ENCODE measurements at regions not wholly inside any gene's neighbourhood (a gene's known extent, or its start where the extent isn't known, plus 50 kb on each side); places are given as distances from the start of the nearest gene placed in this dataset.

GRCh38 chr2:129784486-129784885 is 195.0 kb upstream of the RAB6C start:
- CTCF ChIA-PET = no interaction called here
- no peak overlapping the region for H3K4me3 ChIP-seq (ENCODE audit: low read depth, low read length)
- no peak for TF ChIP-seq CTCF (IDR thresholded peaks at IDR 0.05; ENCODE audit: insufficient read depth, low read length, missing control alignments)
- POLR2A ChIA-PET = no interaction called here
- no peak for DNase-seq (ENCODE audit: low read depth, low spot score)

DNA sequence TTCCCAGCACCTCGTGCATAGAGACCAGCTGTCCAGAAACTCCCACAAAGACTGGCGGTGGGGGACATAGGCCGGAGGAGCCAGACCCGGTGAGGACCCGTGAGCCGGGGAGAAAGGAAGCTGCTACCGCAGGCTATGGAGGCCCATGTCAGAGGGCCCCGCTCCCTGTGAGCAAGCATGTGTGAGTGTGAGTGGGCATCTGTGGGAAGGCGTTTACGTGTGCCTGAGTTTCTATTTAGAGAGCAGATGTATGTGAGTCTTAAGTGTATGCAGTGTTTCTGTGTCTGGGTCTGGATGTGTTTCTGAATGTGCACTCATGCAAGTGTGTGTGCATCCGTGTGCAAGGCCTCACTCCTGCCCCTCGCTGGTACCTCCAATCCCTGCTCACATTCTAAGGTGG is 187.8 kb upstream of the RAB6C start:
- CTCF ChIA-PET = no interaction called here
- POLR2A ChIA-PET = no interaction called here
- no peak for TF ChIP-seq CTCF (IDR thresholded peaks at IDR 0.05; ENCODE audit: insufficient read depth, low read length, missing control alignments)
- no peak overlapping the region for H3K4me3 ChIP-seq (ENCODE audit: low read depth, low read length)
- no peak for DNase-seq (ENCODE audit: low read depth, low spot score)

DNA sequence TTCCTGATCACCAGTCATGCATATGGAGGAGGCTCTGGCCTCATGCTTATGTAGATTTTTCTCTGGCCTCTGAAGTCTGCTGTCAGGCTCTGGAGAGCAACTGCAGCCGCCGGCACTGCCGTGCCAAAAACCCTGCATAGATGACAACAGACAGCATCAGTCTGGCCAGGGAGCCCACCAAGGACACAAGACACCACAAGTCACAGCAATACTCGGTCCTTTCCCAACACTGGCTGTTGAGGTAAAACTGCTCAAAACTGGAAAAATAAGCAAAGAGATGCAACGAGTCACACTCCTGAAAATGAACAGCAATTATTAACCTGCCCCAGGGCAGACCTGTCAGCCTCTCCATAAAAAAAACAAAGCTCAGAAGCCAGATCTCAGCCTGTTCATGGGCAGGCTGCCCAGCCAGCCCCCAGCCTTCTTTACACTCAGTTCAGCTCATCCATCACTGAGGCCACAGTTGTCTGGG is 186.0 kb upstream of the RAB6C start:
- no peak overlapping the region for H3K4me3 ChIP-seq (ENCODE audit: low read depth, low read length)
- POLR2A ChIA-PET = no interaction called here
- DNase-seq (ENCODE audit: low read depth, low spot score) = no peak
- CTCF ChIA-PET = no interaction called here
- TF ChIP-seq CTCF (IDR thresholded peaks at IDR 0.05; ENCODE audit: insufficient read depth, low read length, missing control alignments) = no peak

DNA sequence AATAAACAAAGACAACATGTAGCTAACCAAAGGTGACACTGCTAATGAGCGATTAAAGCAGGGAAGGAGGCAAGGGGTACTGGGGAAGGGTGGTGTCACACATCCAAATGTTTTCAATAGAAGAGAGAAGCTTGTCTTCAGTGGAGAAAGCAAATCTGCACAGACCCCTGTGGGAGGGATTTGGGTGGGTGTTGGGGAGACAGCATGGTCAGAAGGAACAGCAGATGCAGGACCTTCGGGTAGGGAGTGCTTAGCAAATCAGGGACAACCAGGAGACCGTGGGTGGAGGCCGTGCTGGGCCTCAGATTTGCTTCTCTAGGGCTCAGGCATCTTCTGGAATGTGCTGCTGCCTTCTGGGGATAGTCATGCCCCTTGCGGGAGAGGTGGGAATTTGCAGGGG is 185.3 kb upstream of the RAB6C start:
- ChIA-PET CTCF (no interaction called here), POLR2A (no interaction called here)
- no peak for DNase-seq (ENCODE audit: low read depth, low spot score)
- H3K4me3 ChIP-seq (ENCODE audit: low read depth, low read length) = no peak overlapping the region
- TF ChIP-seq CTCF (IDR thresholded peaks at IDR 0.05; ENCODE audit: insufficient read depth, low read length, missing control alignments) = no peak

DNA sequence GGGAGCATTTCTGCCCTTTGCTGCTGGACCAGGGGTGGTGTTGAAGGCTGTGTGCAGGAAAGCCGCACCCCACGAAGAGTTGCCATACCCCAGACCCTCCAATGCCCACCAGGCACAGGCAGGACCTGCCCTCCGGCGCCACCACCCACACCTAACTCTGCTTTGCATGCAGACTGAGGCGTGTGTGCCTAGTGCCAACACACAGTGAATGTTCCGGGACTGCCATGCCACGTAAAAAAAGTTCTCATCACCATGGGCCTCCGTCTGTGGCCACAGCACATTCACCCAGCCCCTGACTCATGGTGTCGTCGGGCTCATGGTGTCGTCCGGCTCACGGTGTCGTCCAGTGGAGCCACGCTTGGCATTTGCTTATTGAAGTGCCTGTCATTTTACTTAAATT is 184.9 kb upstream of the RAB6C start:
- H3K4me3 ChIP-seq (ENCODE audit: low read depth, low read length) = no peak overlapping the region
- no peak for TF ChIP-seq CTCF (IDR thresholded peaks at IDR 0.05; ENCODE audit: insufficient read depth, low read length, missing control alignments)
- no peak for DNase-seq (ENCODE audit: low read depth, low spot score)
- ChIA-PET CTCF (no interaction called here), POLR2A (no interaction called here)

GRCh38 chr2:129796225-129796624 is 183.2 kb upstream of the RAB6C start:
- no peak for DNase-seq (ENCODE audit: low read depth, low spot score)
- CTCF ChIA-PET = no interaction called here
- POLR2A ChIA-PET = no interaction called here
- H3K4me3 ChIP-seq (ENCODE audit: low read depth, low read length) = no peak overlapping the region
- no peak for TF ChIP-seq CTCF (IDR thresholded peaks at IDR 0.05; ENCODE audit: insufficient read depth, low read length, missing control alignments)

All from AG04449 (cell line).